HG03108 (cell line): ENCODE measurements at regions not wholly inside any gene's neighbourhood (a gene's known extent, or its start where the extent isn't known, plus 50 kb on each side); places are given as distances from the start of the nearest gene placed in this dataset.
"Not testable (repeated sequence)": the region's sequence is repeated elsewhere in the genome, so short reads cannot be mapped to it uniquely, and the experiment has no call there.

Experiments
- ATAC-seq: cut with Tn5 transposase; IDR thresholded peaks from one replicate; pipeline ENCODE4 v1.9.1; 2021; ENCODE audit warnings: moderate library complexity; ENCODE audit not compliant: unreplicated experiment

- ATAC-seq, result not testable (repeated sequence)
Measured at GRCh38 chr7:113269592-113269991, 151.2 kb upstream of the SMIM30 start.

- ATAC-seq, result no peak
Measured at GRCh38 chr7:113268757-113269156, 150.4 kb upstream of the SMIM30 start.

DNA sequence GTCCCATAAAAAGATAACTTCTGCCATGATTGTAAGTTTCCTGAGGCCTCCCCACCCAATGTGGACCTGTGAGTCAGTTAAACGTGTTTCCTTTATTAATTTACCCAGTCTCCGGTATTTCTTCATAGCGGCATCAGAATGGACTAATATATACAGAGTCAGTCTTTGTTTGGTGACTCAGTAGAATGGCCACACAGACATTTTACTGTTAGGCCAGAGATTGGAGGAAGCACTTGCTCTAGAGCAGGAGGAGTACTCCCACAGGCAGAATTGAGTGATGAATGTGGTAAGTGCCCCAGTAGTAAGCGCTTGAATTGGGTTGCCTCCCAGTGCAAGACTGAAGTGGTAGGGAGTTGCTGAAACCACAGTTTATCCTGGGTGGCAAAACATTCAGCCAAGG lies 149.5 kb upstream of the SMIM30 start:
- no peak for ATAC-seq

DNA sequence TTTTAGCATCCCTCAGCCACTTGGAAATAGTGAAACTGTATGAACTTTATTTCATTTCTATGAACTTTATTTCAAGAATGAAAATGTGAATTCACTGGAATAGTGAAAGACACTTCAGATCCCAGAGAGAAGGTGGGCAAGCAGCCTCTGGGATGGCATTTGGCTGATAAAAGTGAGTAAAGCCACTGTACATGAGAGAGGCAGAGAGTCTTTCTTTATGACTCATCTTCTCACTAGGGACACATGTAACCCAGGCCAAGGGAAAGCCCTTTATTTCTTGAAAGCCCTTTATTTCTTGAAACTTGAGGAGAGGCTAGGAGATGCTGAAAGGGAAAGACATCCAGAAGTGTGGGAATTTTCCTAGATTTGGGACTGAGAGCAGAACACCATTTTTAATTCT lies 148.9 kb upstream of the SMIM30 start:
- peak; percentile 83 for ATAC-seq

DNA sequence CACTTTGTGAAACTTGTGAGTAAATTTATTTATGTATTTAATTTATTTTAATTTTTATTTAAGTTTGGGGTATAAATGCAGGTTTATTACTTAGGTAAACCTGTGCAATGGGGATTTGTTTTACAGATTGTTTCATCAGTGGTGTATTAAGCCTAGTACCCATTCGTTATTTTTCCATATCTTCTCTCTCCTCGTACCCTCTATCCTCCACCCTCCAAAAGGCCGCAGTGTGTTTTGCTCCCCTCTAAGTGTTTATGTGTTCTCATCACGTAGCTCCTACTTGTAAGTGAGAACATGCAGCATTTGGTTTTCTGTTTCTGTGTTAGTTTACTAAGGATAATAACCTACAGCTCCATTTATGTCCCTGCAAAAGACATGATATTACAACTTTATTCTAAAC lies 145.4 kb upstream of the SMIM30 start:
- no peak for ATAC-seq

DNA sequence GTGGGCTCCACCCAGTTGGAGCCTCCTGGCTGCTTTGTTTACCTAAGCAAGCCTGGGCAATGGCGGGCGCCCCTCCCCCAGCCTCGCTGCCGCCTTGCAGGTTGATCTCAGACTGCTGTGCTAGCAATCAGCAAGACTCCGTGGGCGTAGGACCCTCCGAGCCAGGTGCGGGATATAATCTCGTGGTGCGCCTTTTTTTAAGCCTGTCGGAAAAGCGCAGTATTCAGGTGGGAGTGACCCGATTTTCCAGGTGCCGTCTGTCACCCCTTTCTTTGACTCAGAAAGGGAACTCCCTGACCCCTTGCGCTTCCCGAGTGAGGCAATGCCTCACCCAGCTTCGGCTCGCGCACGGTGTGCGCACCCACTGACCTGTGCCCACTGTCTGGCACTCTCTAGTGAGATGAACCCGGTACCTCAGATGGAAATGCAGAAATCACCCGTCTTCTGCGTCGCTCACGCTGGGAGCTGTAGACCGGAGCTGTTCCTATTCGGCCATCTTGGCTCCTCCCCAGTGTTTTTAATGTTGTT lies 144.9 kb upstream of the SMIM30 start:
- ATAC-seq, result not testable (repeated sequence)

- ATAC-seq, result no peak
Measured at GRCh38 chr7:113256883-113257531, 138.7 kb upstream of the SMIM30 start.

DNA sequence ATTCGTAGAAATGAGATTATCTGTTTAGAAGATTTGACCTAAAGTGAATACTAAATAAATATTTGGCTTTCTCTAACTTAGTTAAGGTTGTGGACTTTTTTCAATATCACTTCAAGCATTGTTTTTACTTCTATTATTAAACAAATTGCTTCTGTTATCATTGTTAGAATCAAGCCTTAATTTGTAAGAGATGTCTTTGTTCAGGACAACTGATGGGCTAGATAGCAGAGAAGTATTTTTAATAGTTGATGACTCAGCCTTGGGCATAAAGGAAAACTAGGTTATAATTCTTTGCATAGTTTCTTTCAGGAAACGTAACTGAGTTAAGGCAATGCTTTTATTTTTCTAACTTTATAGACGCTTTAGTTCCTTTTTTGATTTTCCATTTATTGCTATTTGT lies 128.8 kb upstream of the SMIM30 start:
- no peak for ATAC-seq

- ATAC-seq, result no peak
Measured at GRCh38 chr7:113246738-113247137, 128.4 kb upstream of the SMIM30 start.

- ATAC-seq, result no peak
Measured at GRCh38 chr7:113232885-113233284, 114.5 kb upstream of the SMIM30 start.

- no peak for ATAC-seq
Measured at GRCh38 chr7:113230691-113231090, 112.3 kb upstream of the SMIM30 start.

DNA sequence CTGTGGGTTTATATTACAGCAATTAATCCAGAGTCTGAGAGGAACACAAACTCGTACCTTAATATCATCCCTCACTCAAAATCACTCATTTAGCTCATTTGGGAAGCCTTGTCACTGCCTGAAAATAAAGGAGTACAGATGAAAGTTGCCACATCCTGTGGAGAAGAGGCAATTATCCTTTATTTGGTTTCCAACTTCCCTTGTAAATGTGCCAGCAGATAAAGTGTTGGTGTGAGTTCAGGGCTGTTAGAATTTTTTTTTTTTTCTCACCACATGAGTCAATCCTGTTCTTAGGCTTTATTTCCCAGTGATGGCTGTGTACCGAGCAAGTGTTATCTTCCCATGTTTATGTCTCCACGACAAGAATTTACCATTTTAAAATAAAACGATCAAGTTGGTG lies 99.0 kb upstream of the SMIM30 start:
- ATAC-seq, result no peak

DNA sequence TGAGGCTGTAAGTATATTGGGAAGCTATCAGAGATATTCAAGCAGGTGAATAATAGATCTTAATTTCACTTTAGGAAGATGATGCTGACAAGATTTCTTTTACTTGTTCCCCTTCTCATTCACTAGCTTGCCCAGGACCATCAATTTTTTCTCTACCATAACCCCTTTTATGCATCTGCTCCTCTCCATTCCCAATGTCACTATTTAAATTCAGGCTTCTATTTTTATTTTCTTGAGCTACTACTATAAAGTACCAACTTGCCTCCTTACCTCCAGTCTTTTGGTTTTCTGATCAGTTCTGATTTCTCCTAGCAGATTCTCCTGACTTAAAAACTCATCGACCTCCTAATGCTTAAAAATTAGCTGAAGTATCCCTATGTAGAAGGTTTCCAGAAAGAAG lies 97.7 kb upstream of the SMIM30 start:
- no peak for ATAC-seq

DNA sequence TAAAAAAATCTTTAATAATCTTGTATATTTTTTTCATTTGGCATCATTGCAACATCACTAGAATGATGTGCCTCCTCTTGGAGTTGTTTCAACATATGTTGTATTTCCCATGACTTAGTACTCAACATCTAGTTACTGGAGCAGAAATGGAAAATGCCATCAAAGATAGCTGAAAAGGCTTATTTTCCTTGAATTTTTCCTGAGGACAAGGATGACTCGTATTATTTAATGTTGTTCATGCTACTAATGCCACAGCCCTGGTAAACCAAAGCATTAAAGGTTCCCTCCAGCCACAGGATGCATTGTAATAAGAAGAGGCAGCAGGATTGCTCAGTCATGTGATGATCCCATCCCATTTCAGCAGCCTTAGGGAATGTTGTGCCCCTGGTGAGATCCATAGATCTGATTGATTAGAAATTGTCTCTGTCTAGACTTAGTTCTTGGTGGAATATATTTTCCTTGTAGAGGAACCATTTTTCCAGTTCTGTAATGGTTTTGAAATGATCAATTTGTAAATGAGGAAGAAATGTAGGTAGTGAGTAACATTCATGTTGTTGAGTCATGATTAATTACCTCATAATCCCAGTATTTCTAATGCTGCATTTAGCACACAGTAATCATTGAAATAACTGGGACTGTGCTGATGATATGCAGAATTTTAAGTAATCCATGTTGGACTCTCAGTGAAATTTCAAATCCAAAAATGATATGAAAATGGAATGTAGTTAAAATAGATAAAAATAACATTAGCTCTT lies 91.3 kb upstream of the SMIM30 start:
- no peak for ATAC-seq

- ATAC-seq, result no peak
Measured at GRCh38 chr7:113207931-113208330, 89.6 kb upstream of the SMIM30 start.

DNA sequence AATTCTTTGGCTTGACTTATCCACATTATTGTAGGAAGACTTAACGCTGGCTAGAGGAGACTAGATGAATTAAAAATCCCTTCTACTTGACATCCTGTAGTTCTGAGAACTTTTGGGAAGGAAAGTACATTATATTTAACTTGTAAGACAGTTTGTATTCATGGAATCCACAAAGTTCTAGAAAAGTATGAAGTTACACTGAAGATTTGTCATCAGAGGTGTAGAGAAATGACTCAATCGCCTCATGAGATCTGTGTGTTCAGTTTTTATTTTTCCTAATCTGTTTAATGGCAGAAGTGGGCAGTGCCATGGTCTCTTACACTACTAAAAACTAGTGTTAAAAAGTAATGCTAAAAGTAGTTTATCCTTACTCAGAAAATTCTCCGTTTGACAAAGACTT lies 89.1 kb upstream of the SMIM30 start:
- ATAC-seq, result no peak

DNA sequence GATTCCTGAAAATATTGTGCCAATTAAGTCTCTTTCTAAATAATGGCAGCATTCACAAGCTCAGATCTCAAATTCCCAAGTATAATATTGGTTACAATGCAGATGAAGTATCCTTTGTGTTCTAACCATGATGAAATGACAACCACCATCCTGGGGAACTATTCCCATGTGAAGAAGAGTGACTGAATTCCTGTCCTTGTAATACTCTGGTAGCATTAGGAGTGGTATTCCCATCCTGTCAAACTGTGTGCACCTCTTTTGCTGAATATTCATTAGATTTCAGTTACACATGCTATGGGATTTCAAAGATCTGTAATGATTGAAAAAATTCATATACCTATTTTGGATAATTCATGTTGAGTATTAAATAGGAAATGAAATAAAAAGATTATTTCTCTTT lies 86.1 kb upstream of the SMIM30 start:
- no peak for ATAC-seq

DNA sequence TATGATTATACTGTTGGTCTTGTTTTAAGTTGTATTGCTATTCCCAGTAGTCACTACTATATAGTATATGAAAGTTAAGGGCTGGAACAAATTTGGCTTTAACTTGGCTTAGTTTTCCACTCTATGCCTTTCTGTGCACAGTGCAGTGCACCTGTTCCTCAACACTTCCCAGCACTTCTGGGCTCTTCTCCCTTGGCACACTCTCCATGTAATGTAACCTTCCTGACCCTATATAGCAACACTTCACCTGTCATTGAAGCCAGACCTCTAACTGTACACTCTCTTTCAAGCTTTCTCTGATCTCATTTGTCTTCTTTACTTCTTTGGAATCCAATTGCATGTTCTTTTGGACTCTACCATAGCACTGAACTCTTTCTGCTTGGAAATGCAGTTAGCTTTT lies 83.9 kb upstream of the SMIM30 start:
- ATAC-seq, result no peak

DNA sequence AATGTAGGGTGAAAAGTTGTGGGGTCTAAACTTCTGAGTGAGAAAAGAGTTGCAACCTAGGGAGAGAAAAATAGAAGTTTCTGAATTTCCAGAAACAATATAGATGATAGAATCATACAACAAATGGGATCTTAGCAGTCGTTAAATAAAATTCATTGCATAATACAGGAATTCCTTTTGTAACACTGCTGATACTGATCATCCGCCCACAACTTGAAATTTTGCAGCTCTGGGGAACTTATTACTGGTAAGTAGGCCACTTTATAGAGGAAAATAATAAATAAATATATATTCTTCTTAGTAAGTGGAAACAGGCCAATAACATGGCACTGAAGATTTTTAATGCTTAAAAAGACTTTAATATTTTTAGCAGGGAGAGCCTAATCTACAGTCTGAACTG lies 81.9 kb upstream of the SMIM30 start:
- ATAC-seq, result no peak

GRCh38 chr7:113199841-113200240 lies 81.5 kb upstream of the SMIM30 start:
- ATAC-seq, result no peak

DNA sequence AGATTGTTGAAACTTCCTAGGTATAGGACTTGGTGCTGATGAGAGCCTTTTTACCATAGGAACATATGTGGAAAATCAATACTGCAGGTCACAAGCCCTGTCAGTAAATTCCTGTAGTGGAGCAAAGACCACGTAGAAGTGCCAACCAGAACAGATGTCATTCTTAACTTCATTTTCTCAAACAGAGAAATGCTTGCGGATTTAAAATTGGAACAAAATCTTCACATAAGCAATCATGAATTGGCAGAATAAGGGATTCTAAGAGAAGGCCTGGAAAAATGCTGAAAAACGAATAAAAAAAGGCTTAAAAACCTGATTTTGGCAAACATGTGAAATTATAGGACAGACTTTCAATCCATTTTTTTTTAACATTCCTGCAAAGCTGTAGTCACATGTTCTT lies 80.8 kb upstream of the SMIM30 start:
- ATAC-seq, result no peak

- ATAC-seq, result no peak
Measured at GRCh38 chr7:113198226-113198625, 79.9 kb upstream of the SMIM30 start.

DNA sequence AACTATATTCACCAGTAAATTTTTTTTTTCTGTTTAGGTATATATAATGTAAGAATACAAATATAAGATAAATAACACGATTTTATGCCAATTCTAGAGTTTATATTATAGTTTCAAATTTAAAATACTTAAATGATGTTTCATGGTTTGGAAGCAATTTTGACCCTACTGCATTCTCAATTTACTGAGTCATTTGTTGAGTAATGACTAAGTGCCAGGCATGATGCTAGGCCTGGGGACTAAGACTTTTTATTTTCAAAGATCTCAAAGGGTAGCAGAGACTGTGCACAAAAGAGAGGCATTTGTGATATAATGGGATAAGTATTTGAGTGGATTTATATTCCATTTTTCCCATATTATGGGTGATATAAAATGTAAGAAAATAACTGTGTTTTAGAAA lies 78.9 kb upstream of the SMIM30 start:
- ATAC-seq, result no peak
